Pancreas (tissue), 10 donors: ENCODE measurements at regions not wholly inside any gene's neighbourhood (a gene's known extent, or its start where the extent isn't known, plus 50 kb on each side); places are given as distances from the start of the nearest gene placed in this dataset.

Experiments
- ATAC-seq, 4 donors: fragments of 200-7000 bp; cut with Tn5 transposase; one replicate each; pipeline versions ENCODE4 v1.8.0 to v1.9.1; 2020; ENCODE audit warnings: mild to moderate bottlenecking in 4 of 4, moderate library complexity in 4 of 4
- DNase-seq, 6 donors: peaks; one replicate each; pipeline ENCODE4 v3.0.0-alpha.2; 2020
- FAIRE-seq: peaks from 2 replicates; lab custom pipeline; 2012; peaks lifted over from hg19 to GRCh38; lab: Jason Lieb, UNC
- H3K27ac ChIP-seq, 4 donors: fragments of 200-600 bp; sonication (generic); 1 replicate in 3 of 4; 2 replicates in 1 of 4; pipeline versions ENCODE4 v1.5.0 to v1.8.0; 2020
- H3K27me3 ChIP-seq, 4 donors: fragments of 200-600 bp; one replicate each; pipeline ENCODE4 v1.8.0; 2021
- H3K36me3 ChIP-seq, 3 donors: fragments of 200-600 bp; sonication (generic) in 1 of 3; one replicate each; pipeline versions ENCODE4 v1.5.0 to v1.8.0; 2020 to 2021
- H3K4me1 ChIP-seq, 3 donors: fragments of 200-600 bp; one replicate each; pipeline ENCODE4 v1.8.0; 2021
- H3K4me3 ChIP-seq, 4 donors: fragments of 200-600 bp; sonication (generic) in 2 of 4; one replicate each; pipeline versions ENCODE4 v1.5.0 to v1.8.0; 2020 to 2021
- H3K9me3 ChIP-seq, 4 donors: fragments of 200-600 bp; one replicate each; pipeline ENCODE4 v1.8.0; 2021
- WGBS, 2 donors: extraction: QIAGEN DNeasy Blood & Tissue Kit; methylation state at CpG; one replicate each; pipeline ENCODE4 v1.1.7; 2013; 5-methylcytosine and 5-hydroxymethylcytosine counted together
- intact Hi-C, 3 donors: fragments of 100-400 bp; cut with DNase I; formaldehyde crosslinking; loops; one replicate each; pipeline versions ENCODE4 v1.11.1 to v1.14.2; 2022
- TF ChIP-seq, protein P1 (sequence below), 4 donors: fragments of 200-600 bp; sonication (generic) in 3 of 4; IDR thresholded peaks; one replicate each; pipeline versions ENCODE4 v1.5.0 to v1.8.0; 2021; ENCODE audit warnings: antibody characterized with exemption in 4 of 4
- donor health status: healthy with polysubstance abuse.
- donor health status: DM: no; HTN: no; CAD: no; lungs with moderate emphysema.
- donor health status: DM: no; HTN: no; CAD: no.
- donor health status: control.
- donor health status: control.
- donor health status: Bipolar disorder and iron deficiency.
- donor health status: DM: yes; HTN: yes; CAD: no.
- donor health status: DM: no; HTN: no; CAD: no.
- donor health status: DM: no; HTN: no; CAD: no.
- donor health status: DM: yes; HTN: yes; CAD: no.

- Histone ChIP-seq H3K27ac (no peak overlapping the region), H3K36me3 (no peaks in the 10 kb centered on the region), H3K27me3 (no peaks in the 10 kb centered on the region), H3K9me3 (no peaks in the 10 kb centered on the region), H3K4me1 (no peaks in the 10 kb centered on the region), H3K4me3 (no peak overlapping the region)
- intact Hi-C loops = no loop called here
- no peak for FAIRE-seq
- WGBS, 2 donors = 56 to 67% methylated on average over 2 of the region's 2 CpGs
- TF ChIP-seq, protein P1, sequence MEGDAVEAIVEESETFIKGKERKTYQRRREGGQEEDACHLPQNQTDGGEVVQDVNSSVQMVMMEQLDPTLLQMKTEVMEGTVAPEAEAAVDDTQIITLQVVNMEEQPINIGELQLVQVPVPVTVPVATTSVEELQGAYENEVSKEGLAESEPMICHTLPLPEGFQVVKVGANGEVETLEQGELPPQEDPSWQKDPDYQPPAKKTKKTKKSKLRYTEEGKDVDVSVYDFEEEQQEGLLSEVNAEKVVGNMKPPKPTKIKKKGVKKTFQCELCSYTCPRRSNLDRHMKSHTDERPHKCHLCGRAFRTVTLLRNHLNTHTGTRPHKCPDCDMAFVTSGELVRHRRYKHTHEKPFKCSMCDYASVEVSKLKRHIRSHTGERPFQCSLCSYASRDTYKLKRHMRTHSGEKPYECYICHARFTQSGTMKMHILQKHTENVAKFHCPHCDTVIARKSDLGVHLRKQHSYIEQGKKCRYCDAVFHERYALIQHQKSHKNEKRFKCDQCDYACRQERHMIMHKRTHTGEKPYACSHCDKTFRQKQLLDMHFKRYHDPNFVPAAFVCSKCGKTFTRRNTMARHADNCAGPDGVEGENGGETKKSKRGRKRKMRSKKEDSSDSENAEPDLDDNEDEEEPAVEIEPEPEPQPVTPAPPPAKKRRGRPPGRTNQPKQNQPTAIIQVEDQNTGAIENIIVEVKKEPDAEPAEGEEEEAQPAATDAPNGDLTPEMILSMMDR (IDR thresholded peaks at IDR 0.05) = no peak
- DNase-seq = no peak
- no peak for ATAC-seq
These were observed 1199.8 kb upstream of the GJE1 start for GRCh38 chr6:140932909-140933308.

DNA sequence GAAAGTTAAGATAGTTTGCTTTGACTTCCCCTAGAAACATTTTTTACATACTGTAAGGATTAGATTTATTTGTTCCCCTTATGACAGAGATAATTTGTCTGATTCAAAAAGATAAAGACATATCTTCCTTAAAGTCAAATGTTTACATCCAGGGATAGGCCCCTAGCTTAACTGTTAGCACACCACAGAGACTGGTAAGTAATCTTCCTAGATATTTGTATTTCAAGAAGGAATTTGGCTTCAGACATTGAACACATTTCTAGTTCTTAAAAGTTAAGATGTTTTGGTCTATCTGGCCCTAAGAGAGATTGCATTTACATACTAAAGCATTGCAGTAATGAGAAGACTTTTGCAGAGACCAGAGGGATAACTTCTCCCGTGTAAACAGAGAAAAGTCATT is 1201.1 kb upstream of the GJE1 start:
- DNase-seq (no peak), ATAC-seq (no peak), FAIRE-seq (no peak)
- WGBS, 2 donors = 56 to 72% methylated on average over 1 of the region's 1 CpG
- Histone ChIP-seq H3K4me1 (no peaks in the 10 kb centered on the region), H3K4me3 (no peak overlapping the region), H3K27me3 (no peaks in the 10 kb centered on the region), H3K9me3 (no peaks in the 10 kb centered on the region), H3K27ac (no peak overlapping the region), H3K36me3 (no peaks in the 10 kb centered on the region)
- TF ChIP-seq, protein P1 (IDR thresholded peaks at IDR 0.05) = no peak
- intact Hi-C loops = no loop called here

DNA sequence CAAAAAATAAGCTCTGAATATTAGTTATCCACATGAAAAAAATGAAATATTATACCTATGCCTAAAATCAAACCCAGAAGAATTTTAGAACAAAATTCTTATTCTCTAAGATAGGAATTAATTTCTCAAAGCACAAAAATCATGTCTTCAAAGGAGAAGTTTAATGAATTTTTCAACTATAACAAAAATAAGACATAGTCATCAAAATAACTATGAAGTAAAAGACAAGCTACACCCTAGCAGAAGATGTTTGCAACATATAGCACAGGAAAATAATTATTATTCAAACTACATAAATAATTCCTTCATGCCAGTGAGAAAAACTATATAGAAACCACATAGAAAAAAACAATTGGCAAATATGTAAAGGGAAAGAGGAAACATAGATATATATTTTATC is 1203.6 kb upstream of the GJE1 start:
- TF ChIP-seq, protein P1 (IDR thresholded peaks at IDR 0.05) = no peak
- DNase-seq (no peak), FAIRE-seq (no peak), ATAC-seq (no peak)
- Histone ChIP-seq H3K4me1 (no peaks in the 10 kb centered on the region), H3K9me3 (no peaks in the 10 kb centered on the region), H3K27ac (no peak overlapping the region), H3K36me3 (no peaks in the 10 kb centered on the region), H3K4me3 (no peak overlapping the region), H3K27me3 (no peaks in the 10 kb centered on the region)
- intact Hi-C loops = no loop called here

GRCh38 chr6:140923048-140923447 is 1209.7 kb upstream of the GJE1 start:
- TF ChIP-seq, protein P1 (IDR thresholded peaks at IDR 0.05) = no peak
- H3K36me3 ChIP-seq = no peaks in the 10 kb centered on the region
- 70 to 72% methylated on average over 1 of the region's 1 CpG for WGBS, 2 donors
- no peak for FAIRE-seq
- no peaks in the 10 kb centered on the region for H3K27me3 ChIP-seq
- no peaks in the 10 kb centered on the region for H3K9me3 ChIP-seq
- intact Hi-C loops = no loop called here
- no peak overlapping the region for H3K27ac ChIP-seq
- H3K4me1 ChIP-seq = no peaks in the 10 kb centered on the region
- no peak for ATAC-seq
- DNase-seq = no peak
- H3K4me3 ChIP-seq = no peak overlapping the region

DNA sequence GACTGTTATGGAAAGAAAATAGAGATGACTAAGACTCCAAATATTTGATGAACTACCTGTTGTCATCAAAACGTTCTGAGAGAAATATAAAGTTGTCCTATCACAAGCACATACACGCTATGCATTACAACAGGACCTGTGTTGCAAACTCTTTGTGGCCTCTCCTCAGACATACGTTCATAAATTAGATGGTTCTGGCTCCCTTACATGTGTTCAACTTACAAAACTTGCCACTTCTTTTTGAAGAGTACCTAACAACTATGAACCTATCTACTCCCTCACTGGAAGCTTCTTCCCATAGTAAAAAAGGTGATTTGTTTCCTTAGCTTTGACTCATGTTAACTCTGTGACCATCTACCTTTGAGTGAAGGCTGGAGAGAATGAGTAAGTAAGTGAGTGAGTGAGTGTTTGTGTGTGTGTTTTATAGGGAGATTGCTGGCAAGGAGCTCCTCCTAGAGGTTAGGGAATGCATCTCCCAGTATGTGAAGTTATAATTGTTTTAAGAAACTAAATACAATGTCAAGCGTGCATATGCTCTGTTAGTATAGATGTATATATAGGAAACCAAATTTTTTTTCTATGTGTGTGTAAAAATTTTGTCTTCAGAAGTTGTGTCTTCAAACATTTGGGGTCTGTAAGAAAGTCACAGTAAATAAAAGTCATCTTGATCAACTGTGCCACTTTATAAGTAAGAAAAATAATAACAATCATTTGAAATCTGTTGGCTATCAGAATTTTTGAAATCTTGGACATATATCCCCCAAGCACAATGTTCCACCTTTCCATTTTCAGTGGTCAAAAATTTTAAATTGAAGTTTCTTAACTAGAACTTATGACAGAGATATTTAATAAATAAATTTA is 1211.1 kb upstream of the GJE1 start:
- DNase-seq (peak in 1 of 6 donors; percentile 25), ATAC-seq (peak; percentile 46 to 95 (median 90)), FAIRE-seq (peak; percentile 69)
- H3K4me3 ChIP-seq = no peak overlapping the region
- no peaks in the 10 kb centered on the region for H3K4me1 ChIP-seq
- no peaks in the 10 kb centered on the region for H3K36me3 ChIP-seq
- H3K27me3 ChIP-seq = no peaks in the 10 kb centered on the region
- TF ChIP-seq, protein P1 (IDR thresholded peaks at IDR 0.05) = peak in 3 of 4 donors; percentile 31 to 55 (median 39)
- intact Hi-C loops = no loop called here
- 29 to 34% methylated on average over 4 of the region's 4 CpGs for WGBS, 2 donors
- no peak overlapping the region for H3K27ac ChIP-seq
- no peaks in the 10 kb centered on the region for H3K9me3 ChIP-seq
